HepG2 (cell line): ENCODE measurements at regions not wholly inside any gene's neighbourhood (a gene's known extent, or its start where the extent isn't known, plus 50 kb on each side); places are given as distances from the start of the nearest gene placed in this dataset.

Experiments used
- BCL6 ChIP-seq: IDR thresholded peaks from 2 replicates; pipeline ENCODE4 v1.6.1; 2016; ENCODE audit warnings: missing genetic modification reagents, missing compliant biosample characterization
- CTCF ChIP-seq: sonication (generic); formaldehyde crosslinking; IDR thresholded peaks from 2 replicates; pipeline ENCODE4 v1.5.0; 2020; ENCODE audit warnings: mild to moderate bottlenecking, missing genetic modification reagents, moderate library complexity
- ELF1 ChIP-seq: sonication (generic); formaldehyde crosslinking; IDR thresholded peaks from 2 replicates; pipeline ENCODE4 v1.4.0; 2020; ENCODE audit warnings: missing genetic modification reagents
- EZH2 ChIP-seq: conservative IDR thresholded peaks from 2 replicates; pipeline ENCODE4 v1.6.1; 2012; ENCODE audit warnings: mild to moderate bottlenecking, low read depth, low read length, moderate library complexity
- HNRNPH1 ChIP-seq: fragments of 200-400 bp; formaldehyde crosslinking; optimal IDR thresholded peaks from 2 replicates; pipeline ENCODE3; 2017; ENCODE audit warnings: mild to moderate bottlenecking, low read depth, low read length
- KAT2B ChIP-seq: fragments of 150-350 bp; IDR thresholded peaks from 2 replicates; pipeline ENCODE4 v1.6.1; 2014; ENCODE audit warnings: low read depth, low read length, borderline replicate concordance
- KLF9 ChIP-seq: IDR thresholded peaks from 2 replicates; pipeline ENCODE4 v1.6.1; 2016; ENCODE audit warnings: low read depth
- POLR2AphosphoS5 ChIP-seq: IDR thresholded peaks from 2 replicates; pipeline ENCODE4 v1.6.1; 2012; ENCODE audit warnings: low read depth, low read length
- RFX5 ChIP-seq: IDR thresholded peaks from 2 replicates; pipeline ENCODE4 v1.6.1; 2011; ENCODE audit warnings: low read depth, low read length, improper control_type of control experiment
- SNRNP70 ChIP-seq: fragments of 200-400 bp; formaldehyde crosslinking; IDR thresholded peaks from 2 replicates; pipeline ENCODE4 v1.6.1; 2017; ENCODE audit warnings: mild to moderate bottlenecking, low read depth, low read length, moderate library complexity
- TGIF2 ChIP-seq: IDR thresholded peaks from 2 replicates; pipeline ENCODE4 v1.6.1; 2016; ENCODE audit warnings: control low read depth, missing compliant biosample characterization

DNA sequence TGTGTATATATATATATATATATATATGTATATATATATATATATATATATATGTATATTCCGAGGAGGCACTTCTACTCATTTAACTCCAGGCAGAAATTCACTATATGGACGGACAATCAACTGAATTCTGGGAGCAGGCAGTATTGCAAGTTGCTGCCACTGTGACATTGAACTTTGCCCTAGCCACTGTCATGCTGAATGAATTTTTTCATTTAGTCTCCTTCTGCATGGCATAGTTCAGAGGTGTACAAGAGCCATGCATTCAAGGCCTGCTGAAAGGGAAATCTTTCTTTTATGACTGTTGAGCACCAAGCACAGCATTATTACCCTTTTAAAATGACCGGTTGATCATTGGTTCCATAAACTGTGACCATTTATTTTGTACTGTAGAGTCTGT lies 176.2 kb upstream of the THRB start:
- no peak for TF ChIP-seq SNRNP70
- TF ChIP-seq RFX5, result no peak
- TF ChIP-seq HNRNPH1, result no peak
- TF ChIP-seq KAT2B, result no peak
- no peak for TF ChIP-seq TGIF2
- no peak for TF ChIP-seq EZH2
- TF ChIP-seq ELF1, result no peak
- TF ChIP-seq BCL6, result no peak
- TF ChIP-seq POLR2AphosphoS5, result no peak
- TF ChIP-seq CTCF (CRISPR knock-in tag), result no peak
- TF ChIP-seq KLF9 (CRISPR knock-in tag), result no peak
